BJ (cell line): ENCODE measurements at regions not wholly inside any gene's neighbourhood (a gene's known extent, or its start where the extent isn't known, plus 50 kb on each side); places are given as distances from the start of the nearest gene placed in this dataset.

Experiments
- CTCF ChIA-PET: fragments of 350-600 bp; formaldehyde crosslinking; extraction: SDS; loops from one replicate; lab custom pipeline; 2021; ENCODE audit warnings: antibody characterized with exemption, inconsistent platforms; lab: Yijun Ruan, JAX
- POLR2A ChIA-PET: fragments of 300-600 bp; sonication (Branson Sonifier 250); formaldehyde crosslinking; extraction: SDS; loops from one replicate; lab custom pipeline; 2021; ENCODE audit warnings: antibody characterized with exemption; lab: Charles Lee
- DNase-seq: peaks from one replicate; pipeline ENCODE4 v3.0.0-alpha.2; 2011; ENCODE audit warnings: low read depth
- H3K27me3 ChIP-seq: 2 replicates; pipeline ENCODE4 v1.6.0; 2011; ENCODE audit warnings: low read length; ENCODE audit not compliant: control insufficient read depth, insufficient read depth
- H3K36me3 ChIP-seq: 2 replicates; pipeline ENCODE4 v1.5.1; 2011; ENCODE audit warnings: low read length; ENCODE audit not compliant: control insufficient read depth, insufficient read depth
- H3K4me3 ChIP-seq: 2 replicates; pipeline ENCODE4 v1.5.1; 2011; ENCODE audit warnings: low read depth, mild to moderate bottlenecking, control low read depth, low read length
- TF ChIP-seq, protein P1 (sequence below): IDR thresholded peaks from 2 replicates; pipeline ENCODE4 v1.5.1; 2011; ENCODE audit warnings: low read depth, mild to moderate bottlenecking, control low read depth, inconsistent platforms, low read length, moderate library complexity; ENCODE audit not compliant: insufficient read depth

DNA sequence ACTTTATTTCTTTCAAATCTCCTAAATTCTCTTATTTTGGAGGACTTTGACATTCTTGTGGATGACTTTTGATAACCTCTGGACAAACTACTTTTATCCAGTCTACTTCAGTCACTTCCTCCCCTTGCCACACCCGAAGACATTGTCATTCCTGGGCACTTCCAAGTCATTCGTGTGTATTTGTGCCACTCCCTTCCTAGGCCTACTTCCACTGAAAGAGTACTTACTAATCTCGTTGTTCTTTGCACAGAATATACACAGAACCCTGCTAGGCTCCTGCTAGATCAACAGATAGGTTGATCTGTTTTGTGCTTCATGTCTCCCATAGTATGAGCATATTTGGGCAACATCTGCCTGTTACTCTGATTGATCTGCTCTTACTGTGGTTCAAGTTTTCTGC is 355.4 kb downstream of the HGF start:
- TF ChIP-seq, protein P1, sequence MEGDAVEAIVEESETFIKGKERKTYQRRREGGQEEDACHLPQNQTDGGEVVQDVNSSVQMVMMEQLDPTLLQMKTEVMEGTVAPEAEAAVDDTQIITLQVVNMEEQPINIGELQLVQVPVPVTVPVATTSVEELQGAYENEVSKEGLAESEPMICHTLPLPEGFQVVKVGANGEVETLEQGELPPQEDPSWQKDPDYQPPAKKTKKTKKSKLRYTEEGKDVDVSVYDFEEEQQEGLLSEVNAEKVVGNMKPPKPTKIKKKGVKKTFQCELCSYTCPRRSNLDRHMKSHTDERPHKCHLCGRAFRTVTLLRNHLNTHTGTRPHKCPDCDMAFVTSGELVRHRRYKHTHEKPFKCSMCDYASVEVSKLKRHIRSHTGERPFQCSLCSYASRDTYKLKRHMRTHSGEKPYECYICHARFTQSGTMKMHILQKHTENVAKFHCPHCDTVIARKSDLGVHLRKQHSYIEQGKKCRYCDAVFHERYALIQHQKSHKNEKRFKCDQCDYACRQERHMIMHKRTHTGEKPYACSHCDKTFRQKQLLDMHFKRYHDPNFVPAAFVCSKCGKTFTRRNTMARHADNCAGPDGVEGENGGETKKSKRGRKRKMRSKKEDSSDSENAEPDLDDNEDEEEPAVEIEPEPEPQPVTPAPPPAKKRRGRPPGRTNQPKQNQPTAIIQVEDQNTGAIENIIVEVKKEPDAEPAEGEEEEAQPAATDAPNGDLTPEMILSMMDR, result no peak
- POLR2A ChIA-PET, result no interaction called here
- CTCF ChIA-PET, result interaction anchor here (1.5 kb wide), 1 partner anchor 19 kb away, joined by 3 read pairs; no protein-coding TSS in a partner anchor
- Histone ChIP-seq H3K4me3 (no peak overlapping the region), H3K36me3 (no peaks in the 10 kb centered on the region), H3K27me3 (no peaks in the 10 kb centered on the region)
- no peak for DNase-seq

DNA sequence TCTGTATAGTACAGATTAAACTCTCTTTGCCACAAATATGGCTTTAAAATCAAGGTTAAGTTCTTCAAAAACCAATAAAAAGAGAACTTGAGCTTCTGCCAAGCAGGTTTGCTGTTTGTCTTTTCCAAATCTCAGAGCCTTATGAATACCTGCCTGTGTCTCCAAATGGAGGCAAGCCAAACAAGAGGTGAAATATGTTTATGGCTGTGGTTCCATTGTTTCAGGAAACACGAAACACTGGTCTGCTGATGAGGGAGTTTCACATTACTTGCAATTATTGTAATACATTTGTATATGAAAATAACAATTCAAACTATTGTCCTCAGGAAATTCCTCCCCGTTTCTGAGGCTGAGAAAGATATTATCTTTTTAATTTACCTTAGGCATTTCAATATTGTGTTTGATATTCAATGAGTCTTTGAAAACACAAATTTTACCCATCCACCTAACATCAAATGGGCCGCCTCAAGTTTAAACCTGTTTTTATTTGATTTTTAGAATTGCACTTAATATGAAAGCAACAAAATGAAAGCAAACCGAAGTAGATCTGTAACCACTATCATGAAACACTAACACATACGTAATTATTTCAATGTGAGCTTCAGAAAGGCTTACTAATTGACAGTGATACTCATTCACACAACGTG is 359.3 kb downstream of the HGF start:
- TF ChIP-seq, protein P1, result no peak
- Histone ChIP-seq H3K36me3 (no peaks in the 10 kb centered on the region), H3K27me3 (no peaks in the 10 kb centered on the region), H3K4me3 (no peak overlapping the region)
- ChIA-PET POLR2A (no interaction called here), CTCF (no interaction called here)
- DNase-seq, result no peak

DNA sequence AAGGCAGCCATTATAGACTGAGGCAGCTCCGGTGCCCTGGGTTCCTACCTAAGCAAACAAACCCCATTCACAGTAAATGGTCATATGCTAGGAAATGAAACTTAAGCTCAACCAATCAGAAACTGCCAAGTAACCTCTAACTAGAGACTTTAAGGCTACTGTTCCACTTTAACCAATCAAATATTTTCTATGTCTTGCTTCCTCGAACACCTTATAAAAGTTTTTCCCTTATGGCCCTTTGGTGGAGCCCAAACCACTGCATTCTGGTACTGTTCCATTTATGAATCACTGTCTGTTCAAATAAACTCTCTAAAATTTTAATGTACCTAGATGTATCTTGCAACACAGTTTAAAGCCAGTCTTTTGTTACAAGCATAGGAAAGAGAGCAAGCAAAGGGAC is 361.1 kb downstream of the HGF start:
- Histone ChIP-seq H3K27me3 (no peaks in the 10 kb centered on the region), H3K36me3 (no peaks in the 10 kb centered on the region), H3K4me3 (no peak overlapping the region)
- POLR2A ChIA-PET, result no interaction called here
- TF ChIP-seq, protein P1, result no peak
- CTCF ChIA-PET, result interaction anchor here (0.9 kb wide), 1 partner anchor 9 kb away, joined by 3 read pairs; no protein-coding TSS in a partner anchor
- no peak for DNase-seq

DNA sequence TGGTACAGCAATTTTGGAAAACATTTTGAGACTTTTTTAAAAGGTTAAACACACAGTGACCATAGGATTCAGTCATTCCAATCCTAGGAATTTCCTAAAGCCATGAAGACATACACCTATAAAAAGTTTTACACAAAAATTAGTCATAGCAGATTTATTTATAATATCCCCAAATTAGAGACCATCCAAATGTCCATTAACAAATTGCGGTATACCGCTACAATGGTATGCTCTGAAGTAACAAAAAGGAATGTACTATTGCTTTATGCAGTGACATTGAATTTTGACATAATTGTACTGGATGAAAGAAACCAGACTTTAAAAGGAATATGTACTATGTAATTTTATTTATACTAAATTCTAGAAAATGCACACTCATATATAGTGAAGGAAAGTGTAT is 362.8 kb downstream of the HGF start:
- CTCF ChIA-PET, result no interaction called here
- no peaks in the 10 kb centered on the region for H3K36me3 ChIP-seq
- no peak overlapping the region for H3K4me3 ChIP-seq
- POLR2A ChIA-PET, result no interaction called here
- no peaks in the 10 kb centered on the region for H3K27me3 ChIP-seq
- DNase-seq, result peak; percentile 54
- TF ChIP-seq, protein P1, result no peak

DNA sequence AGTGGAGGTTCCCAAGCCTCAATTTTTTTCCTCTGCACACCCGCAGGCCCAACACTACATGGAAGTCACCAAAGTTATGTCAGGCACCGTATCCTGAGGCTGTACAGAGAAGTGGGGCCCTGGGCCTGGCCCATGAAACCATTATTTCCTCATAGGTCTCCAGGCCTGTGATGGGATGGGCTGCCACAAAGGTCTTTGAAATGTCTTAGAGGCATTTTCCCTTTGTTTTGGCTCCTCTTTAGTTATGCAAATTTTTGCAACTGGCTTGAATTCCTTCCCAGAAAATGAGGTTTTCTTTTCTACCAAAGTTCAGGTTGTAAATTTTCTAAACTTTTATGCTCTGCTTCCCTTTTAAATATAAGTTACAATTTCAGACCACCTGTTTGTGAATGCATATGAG is 365.2 kb downstream of the HGF start:
- no peak overlapping the region for H3K4me3 ChIP-seq
- DNase-seq, result no peak
- H3K27me3 ChIP-seq, result no peaks in the 10 kb centered on the region
- TF ChIP-seq, protein P1, result no peak
- CTCF ChIA-PET, result no interaction called here
- POLR2A ChIA-PET, result no interaction called here
- H3K36me3 ChIP-seq, result no peaks in the 10 kb centered on the region
